Suppressor macrophage (primary cell): ENCODE measurements at regions not wholly inside any gene's neighbourhood (a gene's known extent, or its start where the extent isn't known, plus 50 kb on each side); places are given as distances from the start of the nearest gene placed in this dataset.

Experiments
- DNase-seq, 4 experiments: peaks; one replicate each; pipeline ENCODE4 v3.0.0-alpha.2; 2020 to 2022

DNA sequence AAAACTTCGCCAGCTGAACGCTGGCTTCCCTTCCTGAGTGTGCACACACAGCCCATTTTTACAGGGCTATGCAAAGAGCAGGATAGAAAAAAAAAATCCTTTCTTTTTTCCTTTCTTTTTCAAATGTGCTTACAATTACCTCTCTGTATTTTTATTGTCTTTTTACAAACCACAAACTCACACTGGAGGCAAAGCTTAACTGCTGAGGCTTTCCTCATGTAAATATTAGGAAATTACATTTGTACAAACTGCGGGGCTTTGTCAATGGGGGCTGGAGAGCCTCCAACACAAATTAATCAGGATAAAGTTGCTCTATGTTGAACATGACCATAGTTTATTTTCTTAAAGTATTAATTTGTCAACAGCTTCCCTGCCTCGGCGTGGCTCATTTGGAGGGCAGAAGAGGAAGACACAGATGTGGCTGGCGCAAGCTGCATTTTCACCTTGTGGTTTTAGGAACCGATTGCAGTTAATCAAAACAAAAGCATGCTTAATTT lies 411.7 kb upstream of the MKI67 start:
- no peak for DNase-seq

DNA sequence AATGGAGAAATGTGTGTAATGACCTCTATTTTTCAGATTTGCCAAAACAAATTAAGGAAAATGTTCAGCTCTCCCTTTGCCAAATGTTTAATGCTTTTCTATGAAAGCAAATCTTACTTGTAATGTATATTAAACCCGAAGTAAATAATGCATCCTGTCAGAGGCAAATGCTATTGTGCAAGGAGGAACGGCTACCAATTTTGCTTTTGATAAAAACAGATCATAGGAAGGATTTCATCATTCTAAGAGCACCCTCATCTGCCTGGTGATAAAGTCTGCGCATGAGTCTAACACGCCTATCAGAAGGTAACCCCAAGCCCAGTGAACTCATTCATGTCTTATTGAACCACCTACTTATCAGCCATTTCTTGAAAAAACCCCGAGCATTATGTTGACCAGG lies 412.4 kb upstream of the MKI67 start:
- DNase-seq = no peak

DNA sequence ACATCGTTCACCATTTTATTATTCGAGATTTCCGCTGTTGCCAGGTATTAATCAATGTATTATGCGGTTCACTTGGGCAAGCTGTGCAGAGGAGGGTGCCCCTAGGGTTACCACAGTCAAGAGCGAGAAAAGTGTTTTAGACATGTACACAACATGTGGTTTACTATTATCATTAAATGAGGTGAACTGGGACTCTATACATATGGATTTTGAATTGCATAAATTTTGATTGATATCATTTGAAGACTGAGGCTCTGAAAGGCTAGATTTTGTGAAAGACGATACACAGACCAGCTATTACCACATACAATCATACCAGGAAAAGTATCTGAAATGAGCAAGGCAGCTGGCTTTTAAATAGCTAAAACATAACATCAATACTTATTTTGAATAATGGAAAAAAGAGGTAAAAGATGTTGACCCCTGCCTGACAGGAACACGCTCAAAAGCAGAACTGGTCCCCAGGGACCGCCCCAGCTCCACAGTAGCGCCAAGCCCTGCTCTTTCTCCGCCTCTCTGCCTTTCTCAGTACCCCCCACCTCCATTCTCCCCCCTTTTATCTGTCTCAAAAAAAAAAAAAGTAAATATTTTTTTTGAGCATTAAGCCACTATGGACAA lies 413.4 kb upstream of the MKI67 start:
- DNase-seq = no peak

DNA sequence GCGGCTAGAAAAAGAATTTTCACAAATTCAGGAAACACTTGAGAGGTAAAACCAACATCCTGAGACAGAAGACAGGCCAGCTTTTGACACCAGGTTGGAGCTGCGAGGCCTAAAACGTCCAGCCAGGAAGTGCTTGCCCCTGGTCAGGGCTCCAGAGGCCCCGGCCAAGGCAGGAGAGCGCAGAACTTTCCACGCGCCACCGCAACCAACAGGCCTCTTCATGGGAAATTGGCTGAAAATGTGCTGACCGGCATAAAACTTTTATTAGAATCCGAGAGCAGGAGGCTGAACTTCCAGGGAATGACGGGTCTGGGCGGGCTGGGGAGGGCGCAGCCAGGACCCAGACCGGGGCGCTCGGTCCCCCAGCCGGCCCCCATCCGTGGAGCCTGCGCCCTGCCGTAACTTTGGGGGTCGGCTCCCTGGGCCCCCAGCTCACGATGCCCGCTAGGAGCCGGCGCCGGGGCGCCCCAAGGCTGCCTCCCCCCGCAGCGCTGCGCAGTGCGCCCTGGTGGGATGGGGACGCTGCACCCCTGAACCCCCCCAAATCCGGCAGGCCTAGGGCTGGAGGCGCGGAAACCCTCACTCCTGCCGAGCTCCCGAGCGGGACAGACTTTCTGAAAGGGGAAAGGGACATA lies 414.0 kb upstream of the MKI67 start:
- DNase-seq = no peak

DNA sequence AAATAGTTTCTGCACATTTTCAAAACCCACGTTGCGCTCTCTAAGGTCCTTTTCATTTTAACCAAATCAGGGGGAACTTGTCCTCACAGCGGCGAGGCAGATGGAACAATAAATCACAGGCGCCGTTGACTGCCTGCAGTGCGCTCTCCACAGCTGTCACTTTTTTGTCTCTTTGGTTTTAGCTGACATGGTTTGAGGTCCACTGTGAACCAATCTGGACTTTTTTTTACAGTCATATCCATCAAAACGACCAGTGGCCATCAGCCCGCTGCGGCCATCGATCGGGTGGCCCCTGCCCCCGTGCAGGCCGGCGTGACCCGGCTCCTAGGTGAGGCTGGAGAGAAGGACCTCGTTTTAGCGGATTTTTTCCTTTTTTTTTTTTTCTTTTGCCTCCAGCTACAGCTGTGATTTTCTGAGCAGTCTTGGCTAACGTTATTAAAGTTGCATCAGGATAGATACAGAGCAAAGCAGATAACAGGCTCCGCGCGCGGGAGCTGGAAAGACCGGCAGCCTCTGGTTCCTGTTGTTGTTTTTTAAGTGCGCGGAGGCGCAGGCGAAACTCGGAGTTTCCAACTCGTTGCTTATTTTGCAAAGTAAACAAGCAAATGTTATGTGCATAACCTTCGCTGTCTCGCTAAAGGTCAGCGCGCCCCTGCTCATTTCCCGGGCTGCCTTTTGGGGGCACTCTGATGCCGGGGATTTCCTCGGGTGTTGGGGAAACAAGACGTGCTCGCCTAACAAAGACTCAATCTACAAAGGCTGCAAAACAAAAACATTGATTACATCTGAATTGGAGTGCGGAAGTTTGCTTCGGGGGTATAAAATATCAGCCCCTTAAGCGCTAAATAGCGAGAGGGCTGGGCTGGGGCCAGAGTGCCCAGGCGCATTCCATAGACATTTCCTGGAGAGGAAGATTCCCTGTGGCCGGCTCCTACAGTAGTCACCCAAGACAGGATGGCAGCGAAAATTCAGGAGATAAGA lies 414.8 kb upstream of the MKI67 start:
- DNase-seq = no peak

DNA sequence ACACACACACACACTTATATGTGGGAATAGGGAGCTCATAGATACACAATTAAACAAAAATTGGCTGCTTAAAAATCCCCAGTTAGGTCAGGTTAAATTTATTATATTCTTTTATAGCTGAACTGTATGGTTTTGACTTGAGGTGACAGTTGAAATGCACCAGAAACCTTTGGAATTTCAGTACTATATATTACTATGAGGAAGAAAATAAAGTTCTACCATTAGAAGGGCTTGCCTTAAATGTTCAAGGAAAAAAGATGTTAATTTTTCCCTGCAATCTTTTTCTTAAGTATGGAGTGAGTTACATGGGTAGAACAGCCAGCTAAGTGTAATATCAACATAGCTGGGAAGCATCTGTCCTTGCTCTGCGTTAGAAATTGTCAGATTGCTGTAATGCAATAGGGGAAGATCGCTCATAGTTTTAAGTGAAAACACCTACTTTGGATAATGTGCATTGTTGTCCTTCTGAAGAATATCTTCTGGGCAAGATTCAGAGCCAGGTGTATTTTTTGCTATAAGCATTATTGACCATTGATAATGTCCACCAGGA lies 415.8 kb upstream of the MKI67 start:
- no peak for DNase-seq

DNA sequence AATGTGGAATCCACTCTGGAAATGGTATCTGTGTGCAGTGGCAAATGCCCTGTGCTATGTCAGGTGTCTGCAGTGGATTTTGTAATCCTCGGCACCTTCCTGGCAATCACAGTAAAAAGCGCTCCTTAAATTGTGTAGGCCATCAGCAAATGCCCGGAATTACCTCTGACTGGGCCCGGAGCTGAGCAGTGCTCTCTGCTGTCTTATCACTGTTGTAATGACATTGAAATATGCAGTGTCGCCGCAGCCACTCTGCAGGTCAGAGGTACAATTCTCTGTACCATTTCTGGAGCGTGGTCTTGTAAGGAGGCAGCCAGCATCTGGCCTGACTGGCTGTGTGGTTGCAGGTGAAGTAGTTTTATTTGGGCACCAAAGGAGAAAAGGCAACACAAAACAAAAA lies 416.4 kb upstream of the MKI67 start:
- no peak for DNase-seq

DNA sequence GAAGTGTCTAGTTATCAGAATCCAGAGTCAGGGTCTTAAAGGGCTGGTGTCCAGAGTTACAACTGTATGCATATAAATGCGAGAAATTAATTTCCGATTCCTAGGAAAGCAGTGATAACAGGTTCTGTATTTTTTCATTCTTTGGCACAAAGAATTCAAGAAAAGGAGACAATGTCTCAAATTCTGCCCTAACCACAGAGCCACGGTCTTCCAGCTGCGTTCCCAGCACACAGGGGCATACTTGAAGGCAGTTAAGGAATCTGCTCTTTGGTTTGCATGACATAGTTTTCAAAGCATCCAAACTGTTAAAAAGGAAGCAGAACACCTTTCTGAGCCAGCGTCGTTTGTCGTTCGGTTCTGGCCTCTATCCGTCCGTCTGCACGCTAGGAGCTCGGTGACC lies 416.9 kb upstream of the MKI67 start:
- DNase-seq = no peak

DNA sequence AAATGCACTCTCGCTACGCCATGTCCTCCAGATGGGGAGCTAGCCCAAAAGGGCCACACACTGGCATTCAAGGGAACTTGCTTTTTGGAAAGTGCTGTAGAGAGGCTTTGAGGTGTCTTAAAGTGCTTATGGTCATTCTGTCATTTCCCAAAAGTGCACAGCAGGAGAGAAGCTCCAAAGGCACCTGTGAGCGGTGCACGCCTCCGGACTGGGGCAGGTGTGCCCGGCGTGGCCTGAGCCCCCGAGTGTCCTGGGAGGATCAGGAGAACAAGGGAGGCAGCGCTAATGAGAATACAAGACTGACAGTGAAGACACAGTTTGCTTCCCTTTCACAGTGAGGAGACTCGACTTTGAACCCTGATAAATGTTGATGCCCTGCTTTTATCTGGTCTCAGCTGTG lies 419.0 kb upstream of the MKI67 start:
- DNase-seq = no peak

DNA sequence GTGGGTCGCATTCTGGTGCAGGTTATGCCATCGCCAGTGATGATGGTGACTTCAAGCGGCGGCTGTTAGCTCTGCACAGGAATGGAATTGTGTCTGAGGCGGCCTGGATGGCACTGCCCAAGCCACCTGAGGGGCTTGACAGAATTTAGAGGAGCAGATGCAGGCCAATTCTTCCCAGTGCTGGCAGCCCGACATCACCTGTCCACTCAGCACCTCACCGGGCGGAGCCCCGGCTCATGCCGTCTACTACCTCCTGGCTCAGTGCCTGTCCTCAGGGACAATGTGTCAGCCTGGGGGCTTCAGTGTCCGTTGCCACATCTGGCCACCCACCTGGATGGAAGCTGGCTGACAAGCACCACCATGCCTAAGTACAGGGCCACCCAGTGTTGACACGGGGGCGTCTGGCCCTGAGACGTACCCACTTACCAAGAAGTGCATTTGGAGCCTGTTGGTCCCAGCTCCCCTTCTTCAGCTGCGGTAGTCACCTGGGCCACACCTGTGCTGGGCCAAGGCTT lies 420.5 kb upstream of the MKI67 start:
- no peak for DNase-seq

DNA sequence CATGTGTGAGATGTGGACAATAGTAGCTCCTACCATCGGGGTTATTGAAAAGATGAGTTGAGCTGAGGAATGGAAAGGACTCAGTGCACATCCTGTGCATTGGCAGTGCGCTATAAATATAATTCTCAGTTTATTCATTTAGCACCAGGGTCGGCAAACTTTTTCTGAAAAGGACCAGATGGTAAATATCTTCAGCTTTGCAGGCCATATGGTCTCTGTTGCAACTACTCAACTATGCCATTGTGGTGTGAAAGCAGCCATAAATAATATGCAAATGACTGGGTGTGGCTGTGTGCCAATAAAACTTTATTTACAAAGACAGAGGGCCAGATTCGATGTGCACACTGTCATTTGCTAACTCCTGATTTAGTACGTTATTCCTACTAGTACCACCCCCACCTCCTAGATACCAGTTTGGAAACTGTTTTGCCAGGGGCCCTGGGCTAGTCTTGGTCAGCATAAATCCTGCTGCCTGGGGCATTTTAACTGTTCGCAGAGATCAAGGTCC lies 422.9 kb upstream of the MKI67 start:
- DNase-seq = no peak

DNA sequence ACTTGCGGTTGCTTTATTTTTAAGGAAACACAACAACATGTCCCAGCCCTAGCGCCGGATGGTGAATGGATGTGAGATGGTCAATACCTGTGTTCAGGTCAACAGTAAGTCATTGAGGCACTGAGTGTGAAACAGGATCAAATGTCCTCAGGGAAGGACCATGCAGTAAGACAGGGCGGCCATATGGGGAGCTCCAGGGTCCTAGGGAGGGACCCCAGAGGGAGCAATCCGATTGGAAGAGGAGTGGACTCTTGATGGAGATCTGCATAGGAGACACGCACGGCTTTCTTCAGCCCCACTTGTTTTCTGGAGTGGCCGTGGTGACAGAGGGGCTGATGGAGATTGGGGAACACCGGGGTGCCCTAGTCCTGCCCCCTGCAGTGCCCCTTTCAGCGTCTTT lies 423.8 kb upstream of the MKI67 start:
- no peak for DNase-seq

DNA sequence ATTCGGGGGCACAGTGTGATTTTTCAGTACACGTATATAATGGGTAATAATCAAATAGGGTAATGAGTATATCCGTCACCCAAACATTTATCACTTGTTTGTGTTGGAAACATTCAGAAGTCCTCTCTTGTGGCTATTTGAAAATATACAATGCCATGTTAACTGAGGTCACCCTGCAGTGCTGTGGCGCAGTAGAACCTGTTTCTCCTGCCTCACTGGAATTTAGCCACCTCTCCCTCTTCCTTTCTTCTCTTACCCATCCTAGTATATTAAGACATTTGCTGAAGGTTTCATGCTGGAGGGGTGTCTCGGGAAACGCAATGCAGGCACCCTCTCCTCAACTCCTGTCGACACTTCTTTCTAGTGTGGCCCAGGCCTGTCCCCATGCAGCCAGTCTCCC lies 425.3 kb upstream of the MKI67 start:
- DNase-seq = no peak

DNA sequence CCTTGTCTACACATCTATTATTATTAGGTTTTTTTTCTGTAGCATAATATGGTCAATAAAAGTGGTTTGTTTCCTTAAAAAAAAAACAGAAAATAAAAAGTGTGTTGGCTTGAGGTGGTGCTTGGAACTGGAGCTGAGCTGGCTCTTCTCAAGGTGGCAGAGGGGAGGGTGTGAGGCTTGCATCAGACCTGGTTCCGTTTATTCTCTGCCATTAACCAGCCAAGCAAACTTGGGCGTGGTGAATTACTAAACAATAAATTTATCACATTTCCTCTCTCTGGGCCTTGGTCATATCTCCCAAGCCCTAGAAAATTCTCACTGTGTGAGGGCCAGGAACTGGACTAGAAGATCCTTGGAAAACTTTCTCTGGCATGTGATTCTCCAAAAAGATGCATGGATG lies 427.5 kb upstream of the MKI67 start:
- DNase-seq = no peak

DNA sequence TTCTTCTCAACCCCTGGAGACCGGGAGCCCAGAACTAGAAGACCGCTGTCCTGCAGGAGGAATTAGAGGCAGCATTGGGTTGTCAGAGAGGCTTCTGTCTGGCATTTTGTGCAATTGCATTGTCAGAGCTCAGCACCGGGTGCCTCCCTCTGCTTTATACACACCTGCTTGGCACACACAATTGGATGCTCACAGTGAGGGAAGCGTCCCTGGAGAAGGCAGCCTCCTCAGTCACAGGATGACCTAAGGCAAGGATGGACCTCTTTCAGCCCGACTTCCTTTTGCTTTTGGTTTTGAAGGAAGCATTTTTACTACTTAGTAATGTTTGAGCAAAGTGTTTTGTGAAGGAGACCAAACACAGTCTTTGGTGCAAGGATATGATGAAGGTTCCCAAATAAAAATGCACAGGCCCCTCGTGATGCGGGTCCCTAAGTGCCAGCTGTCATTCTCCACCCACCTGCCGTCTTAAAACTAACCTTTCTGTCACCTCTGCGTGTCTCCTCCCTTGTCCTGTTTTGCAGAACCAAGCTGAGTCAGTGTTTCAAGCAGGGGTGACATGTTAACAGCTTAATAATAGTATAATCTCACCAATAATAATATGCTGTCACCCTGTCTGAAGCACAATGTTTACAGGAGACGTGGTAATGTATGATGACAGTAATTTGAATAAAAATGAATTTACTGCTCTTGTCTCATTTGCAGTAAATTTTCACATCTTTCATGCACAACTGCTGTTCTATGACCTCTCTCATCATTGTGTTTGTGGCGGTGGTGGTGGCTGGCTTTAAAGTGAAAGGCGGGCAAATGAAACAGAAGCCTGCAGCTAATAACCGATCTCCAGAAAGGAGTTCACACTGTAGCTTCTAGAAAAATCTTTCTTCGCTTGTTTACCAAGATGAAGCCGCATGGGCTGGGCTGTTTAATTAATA lies 430.2 kb upstream of the MKI67 start:
- DNase-seq = no peak

DNA sequence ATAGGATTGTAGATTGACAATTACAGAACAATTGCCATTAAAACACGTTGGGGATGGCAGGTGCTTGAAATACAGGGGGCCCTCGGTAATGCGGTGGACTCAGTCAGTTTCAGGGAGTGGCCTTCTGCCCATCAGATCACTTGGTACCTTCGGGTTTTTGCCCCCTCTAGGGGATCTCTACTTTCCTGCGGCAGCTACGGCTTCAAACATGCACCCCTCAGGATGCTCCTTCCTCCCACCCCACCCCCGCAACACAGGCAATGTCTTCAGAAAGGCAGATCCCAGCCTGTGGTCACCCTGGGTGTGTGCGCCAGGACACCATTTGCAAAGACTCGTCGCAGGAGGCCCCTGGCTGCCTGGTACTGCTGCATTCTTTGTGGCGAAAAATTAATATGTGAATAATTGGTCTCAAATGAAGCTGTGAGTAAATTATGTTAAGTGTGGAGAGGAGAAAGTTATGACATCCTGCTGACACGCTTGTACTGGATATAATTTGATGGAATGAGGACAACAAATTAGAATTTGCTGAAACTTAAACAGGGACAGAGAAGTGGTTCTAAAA lies 431.0 kb upstream of the MKI67 start:
- DNase-seq = no peak

DNA sequence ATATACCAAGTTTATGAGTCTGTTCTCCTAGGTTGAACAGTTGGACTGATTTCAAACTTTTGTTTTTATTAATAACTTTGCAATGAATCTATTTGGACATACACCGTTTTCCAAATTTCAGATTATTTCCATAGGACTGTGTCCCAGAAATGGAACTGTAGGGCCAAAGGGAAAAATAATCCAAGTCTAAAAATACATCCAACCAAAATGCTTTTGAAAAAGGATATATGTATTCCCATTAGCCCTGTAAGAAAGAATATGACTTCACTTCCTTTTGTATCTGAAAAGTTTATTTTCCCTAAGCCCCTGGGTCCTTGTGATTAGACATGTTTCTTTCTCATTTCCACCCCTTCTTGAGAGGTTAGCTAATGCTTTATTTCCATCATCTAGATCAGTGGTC lies 434.2 kb upstream of the MKI67 start:
- no peak for DNase-seq

DNA sequence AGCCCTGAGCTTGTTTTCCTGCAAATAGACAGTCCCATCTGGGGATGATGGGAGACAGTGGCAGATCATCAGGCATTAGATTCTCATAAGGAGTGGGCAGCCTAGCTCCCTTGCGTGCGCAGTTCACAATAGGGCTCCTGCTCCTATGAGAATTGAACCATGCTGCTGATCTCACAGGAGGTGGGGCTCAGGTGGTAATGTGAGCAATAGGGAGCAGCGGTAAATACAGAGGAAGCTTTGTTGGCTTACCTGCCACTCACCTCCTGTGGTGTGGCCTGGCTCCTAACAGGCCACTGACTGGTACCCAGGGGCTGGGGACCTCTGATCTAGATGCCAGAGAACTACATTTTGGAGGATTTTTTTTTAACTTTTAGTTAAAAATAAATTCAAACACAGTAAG lies 434.8 kb upstream of the MKI67 start:
- no peak for DNase-seq

DNA sequence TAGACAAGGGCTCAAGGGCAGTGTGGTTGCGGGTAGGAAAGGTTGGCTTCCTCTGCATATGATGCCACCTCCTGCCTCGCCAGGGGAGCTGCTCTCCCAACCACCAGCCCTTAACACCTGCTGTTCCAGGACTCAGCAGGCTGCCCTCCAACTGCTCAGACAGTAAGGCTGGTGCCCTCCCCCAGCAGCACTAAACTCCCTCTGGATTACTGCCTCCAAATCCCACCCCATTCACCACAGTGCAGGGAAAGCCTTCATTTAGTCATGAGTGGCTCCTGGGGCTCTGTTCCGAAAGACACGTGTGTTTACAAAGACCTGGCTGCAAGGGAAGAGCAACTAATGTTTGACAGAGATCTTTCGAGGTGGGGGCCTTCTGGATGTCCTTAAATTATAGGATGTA lies 437.2 kb upstream of the MKI67 start:
- no peak for DNase-seq

DNA sequence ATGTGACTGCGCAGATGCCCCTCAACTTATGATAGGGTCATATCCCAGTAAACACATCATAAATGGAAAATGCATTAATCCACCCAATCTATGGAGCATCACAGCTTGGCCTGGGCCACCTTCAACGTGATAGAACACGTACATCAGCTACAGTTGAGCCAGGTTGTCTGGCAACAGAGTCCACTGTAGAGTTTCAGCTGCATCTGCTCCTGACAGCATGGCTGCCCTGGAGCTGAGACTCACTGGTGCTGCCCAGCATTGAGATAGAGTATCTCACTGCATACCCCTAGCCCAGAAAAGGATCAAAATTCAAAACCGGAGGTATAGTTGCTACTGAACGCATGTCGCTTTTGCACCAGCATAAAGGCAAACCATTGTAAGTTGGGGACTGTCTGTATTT lies 437.7 kb upstream of the MKI67 start:
- DNase-seq = no peak

DNA sequence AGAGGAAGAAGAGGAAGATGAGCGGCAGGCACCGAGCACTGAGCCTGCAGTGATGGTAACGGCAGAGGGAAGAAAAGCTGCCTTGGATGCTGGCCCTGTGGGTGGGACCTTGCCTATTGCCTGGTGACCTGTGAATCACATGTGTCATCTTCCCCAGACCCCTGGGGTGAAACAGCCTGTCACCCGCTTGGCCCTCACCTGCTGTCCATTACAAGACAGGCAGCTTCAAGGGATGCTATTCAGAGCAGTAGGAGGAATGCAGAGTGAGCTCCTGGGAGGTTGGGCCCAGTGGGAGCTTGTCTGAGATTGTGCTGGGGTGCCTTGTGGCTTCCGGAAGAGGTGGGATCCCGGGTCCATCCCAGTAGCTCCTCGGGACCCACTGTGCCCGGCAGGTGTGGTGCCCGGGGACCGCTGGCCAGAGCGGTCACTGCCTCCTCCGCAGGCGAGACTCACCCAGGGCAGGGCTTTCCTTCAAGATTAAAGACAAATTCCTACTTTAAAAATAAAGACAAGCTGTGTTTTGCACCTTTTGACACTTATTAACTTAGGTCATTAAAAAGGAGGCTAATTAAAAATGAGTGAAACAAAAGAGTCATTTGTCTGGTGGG lies 440.2 kb upstream of the MKI67 start:
- DNase-seq = no peak
